ENCODE measurements at regions not wholly inside any gene's neighbourhood (a gene's known extent, or its start where the extent isn't known, plus 50 kb on each side); places are given as distances from the start of the nearest gene placed in this dataset.

- TF ChIP-seq, protein P1, sequence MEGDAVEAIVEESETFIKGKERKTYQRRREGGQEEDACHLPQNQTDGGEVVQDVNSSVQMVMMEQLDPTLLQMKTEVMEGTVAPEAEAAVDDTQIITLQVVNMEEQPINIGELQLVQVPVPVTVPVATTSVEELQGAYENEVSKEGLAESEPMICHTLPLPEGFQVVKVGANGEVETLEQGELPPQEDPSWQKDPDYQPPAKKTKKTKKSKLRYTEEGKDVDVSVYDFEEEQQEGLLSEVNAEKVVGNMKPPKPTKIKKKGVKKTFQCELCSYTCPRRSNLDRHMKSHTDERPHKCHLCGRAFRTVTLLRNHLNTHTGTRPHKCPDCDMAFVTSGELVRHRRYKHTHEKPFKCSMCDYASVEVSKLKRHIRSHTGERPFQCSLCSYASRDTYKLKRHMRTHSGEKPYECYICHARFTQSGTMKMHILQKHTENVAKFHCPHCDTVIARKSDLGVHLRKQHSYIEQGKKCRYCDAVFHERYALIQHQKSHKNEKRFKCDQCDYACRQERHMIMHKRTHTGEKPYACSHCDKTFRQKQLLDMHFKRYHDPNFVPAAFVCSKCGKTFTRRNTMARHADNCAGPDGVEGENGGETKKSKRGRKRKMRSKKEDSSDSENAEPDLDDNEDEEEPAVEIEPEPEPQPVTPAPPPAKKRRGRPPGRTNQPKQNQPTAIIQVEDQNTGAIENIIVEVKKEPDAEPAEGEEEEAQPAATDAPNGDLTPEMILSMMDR (IDR thresholded peaks at IDR 0.05): no peak
- no peak for TF ChIP-seq POLR2A (IDR thresholded peaks at IDR 0.05)
Measured at GRCh38 chr9:118008246-118008645, 304.0 kb downstream of the TLR4 start.
